SK-N-SH treated with all-trans-retinoic acid at 6 μM for 48 hours (cell line): ENCODE measurements at regions not wholly inside any gene's neighbourhood (a gene's known extent, or its start where the extent isn't known, plus 50 kb on each side); places are given as distances from the start of the nearest gene placed in this dataset.

ENCODE experiments used
- ATAC-seq: fragments of 200-7000 bp; cut with Tn5 transposase; 3 replicates; pipeline ENCODE4 v1.9.1; 2020; ENCODE audit warnings: mild to moderate bottlenecking, moderate library complexity
- BACH2 ChIP-seq: fragments of 250-450 bp; sonication (Bioruptor Pico); IDR thresholded peaks from 2 replicates; pipeline ENCODE4 v1.9.0; 2021; ENCODE audit warnings: mild to moderate bottlenecking, borderline replicate concordance
- CSDC2 ChIP-seq: fragments of 250-450 bp; sonication (Bioruptor Pico); IDR thresholded peaks from 2 replicates; pipeline ENCODE4 v1.5.0; 2020; ENCODE audit warnings: mild to moderate bottlenecking, moderate library complexity
- ESRRG ChIP-seq: fragments of 250-450 bp; sonication (Bioruptor Pico); IDR thresholded peaks from 2 replicates; pipeline ENCODE4 v1.6.1; 2021; ENCODE audit warnings: mild to moderate bottlenecking
- GLIS3 ChIP-seq: fragments of 250-450 bp; sonication (Bioruptor Pico); IDR thresholded peaks from 2 replicates; pipeline ENCODE4 v1.5.0; 2020; ENCODE audit warnings: mild to moderate bottlenecking, moderate library complexity
- ISL1 ChIP-seq: fragments of 250-450 bp; sonication (Bioruptor Pico); IDR thresholded peaks from 2 replicates; pipeline ENCODE4 v2.1.2; 2022; ENCODE audit warnings: mild to moderate bottlenecking, moderate library complexity
- OSR1 ChIP-seq: fragments of 250-450 bp; sonication (Bioruptor Pico); IDR thresholded peaks from 2 replicates; pipeline ENCODE4 v1.8.0; 2022; ENCODE audit warnings: moderate library complexity, mild to moderate bottlenecking, inconsistent platforms
- PPARA ChIP-seq: fragments of 250-450 bp; sonication (Bioruptor Pico); IDR thresholded peaks from 2 replicates; pipeline ENCODE4 v1.5.0; 2020; ENCODE audit warnings: mild to moderate bottlenecking, borderline replicate concordance
- RARB ChIP-seq: fragments of 250-450 bp; sonication (Bioruptor Pico); IDR thresholded peaks from 2 replicates; pipeline ENCODE4 v1.8.0; 2021; ENCODE audit warnings: mild to moderate bottlenecking, moderate library complexity
- SNAI2 ChIP-seq: fragments of 250-450 bp; sonication (Bioruptor Pico); IDR thresholded peaks from 2 replicates; pipeline ENCODE4 v1.5.0; 2020; ENCODE audit warnings: mild to moderate bottlenecking, moderate library complexity
- TCF4 ChIP-seq: fragments of 250-450 bp; sonication (Bioruptor Pico); IDR thresholded peaks from 2 replicates; pipeline ENCODE4 v1.8.0; 2021; ENCODE audit warnings: mild to moderate bottlenecking, moderate library complexity, borderline replicate concordance
- TOX ChIP-seq: fragments of 250-450 bp; sonication (Bioruptor Pico); IDR thresholded peaks from 2 replicates; pipeline ENCODE4 v1.8.0; 2021; ENCODE audit warnings: mild to moderate bottlenecking, moderate library complexity, borderline replicate concordance
- ZC3H10 ChIP-seq: fragments of 250-450 bp; sonication (Bioruptor Pico); IDR thresholded peaks from 2 replicates; pipeline ENCODE4 v1.5.1; 2021; ENCODE audit warnings: mild to moderate bottlenecking, moderate library complexity
- ZFP3 ChIP-seq: fragments of 250-450 bp; sonication (Bioruptor Pico); IDR thresholded peaks from 2 replicates; pipeline ENCODE4 v1.5.0; 2020; ENCODE audit warnings: mild to moderate bottlenecking, moderate library complexity
- ZFP30 ChIP-seq: fragments of 450-650 bp; formaldehyde crosslinking; IDR thresholded peaks from 2 replicates; pipeline ENCODE4 v1.5.0; 2022; ENCODE audit warnings: mild to moderate bottlenecking, moderate library complexity
- ZNF565 ChIP-seq: fragments of 450-650 bp; formaldehyde crosslinking; conservative IDR thresholded peaks from 2 replicates; pipeline ENCODE4 v1.5.0; 2020; ENCODE audit warnings: low read depth, mild to moderate bottlenecking, moderate library complexity
- ZNF70 ChIP-seq: fragments of 450-650 bp; formaldehyde crosslinking; IDR thresholded peaks from 2 replicates; pipeline ENCODE4 v1.5.0; 2020; ENCODE audit warnings: mild to moderate bottlenecking, moderate library complexity
- ZNF8 ChIP-seq: fragments of 450-650 bp; formaldehyde crosslinking; IDR thresholded peaks from 2 replicates; pipeline ENCODE4 v1.5.0; 2020; ENCODE audit warnings: mild to moderate bottlenecking, moderate library complexity
- TF ChIP-seq, protein P1 (sequence below): fragments of 250-450 bp; sonication (Bioruptor Pico); IDR thresholded peaks from 2 replicates; pipeline ENCODE4 v1.5.1; 2021; ENCODE audit warnings: mild to moderate bottlenecking, moderate library complexity
- TF ChIP-seq, protein P2 (sequence below): fragments of 250-450 bp; sonication (Bioruptor Pico); IDR thresholded peaks from 2 replicates; pipeline ENCODE4 v1.8.0; 2020; ENCODE audit warnings: mild to moderate bottlenecking, moderate library complexity, borderline replicate concordance
- TF ChIP-seq, protein P3 (sequence below): fragments of 250-450 bp; sonication (Bioruptor Pico); IDR thresholded peaks from 2 replicates; pipeline ENCODE4 v1.5.1; 2020; ENCODE audit warnings: low read depth, mild to moderate bottlenecking, moderate library complexity
- TF ChIP-seq, protein P4 (sequence below): fragments of 250-450 bp; sonication (Bioruptor Pico); IDR thresholded peaks from 2 replicates; pipeline ENCODE4 v1.5.0; 2020; ENCODE audit warnings: mild to moderate bottlenecking, moderate library complexity

DNA sequence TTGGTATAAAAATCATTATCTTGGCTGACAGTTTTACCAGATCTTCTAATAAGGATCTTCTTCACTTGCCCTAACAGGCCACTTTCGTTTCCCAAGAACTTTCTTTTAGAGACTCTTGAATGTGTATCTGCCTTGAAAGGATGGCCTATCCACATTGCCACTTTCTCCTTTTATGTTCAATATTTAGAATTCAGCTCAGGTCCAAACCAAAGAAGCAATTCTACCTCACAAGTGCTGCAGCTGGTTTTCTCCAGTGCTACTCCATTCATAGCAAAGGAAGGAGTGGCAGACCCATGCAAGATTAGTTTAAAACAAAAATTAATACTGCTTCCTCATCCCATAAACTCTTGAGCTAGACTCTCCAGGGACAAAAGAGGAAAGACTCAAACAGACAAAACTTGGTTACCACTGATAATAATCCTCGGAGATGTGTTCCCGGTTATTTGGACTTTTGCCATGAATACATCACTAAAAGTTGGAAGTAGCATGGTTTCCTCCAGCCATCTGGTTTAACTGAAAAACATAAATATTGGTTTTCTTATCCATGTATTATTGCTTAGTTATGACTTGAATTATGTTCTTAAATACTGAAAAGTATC is 401.8 kb downstream of the PABPC4L start:
- TF ChIP-seq PPARA (CRISPR knock-in tag) (no peak), RARB (CRISPR knock-in tag) (no peak), GLIS3 (no peak), ESRRG (CRISPR knock-in tag) (no peak), TOX (CRISPR knock-in tag) (no peak), ZNF70 (no peak), BACH2 (no peak), CSDC2 (CRISPR knock-in tag) (no peak)
- no peak for ATAC-seq

DNA sequence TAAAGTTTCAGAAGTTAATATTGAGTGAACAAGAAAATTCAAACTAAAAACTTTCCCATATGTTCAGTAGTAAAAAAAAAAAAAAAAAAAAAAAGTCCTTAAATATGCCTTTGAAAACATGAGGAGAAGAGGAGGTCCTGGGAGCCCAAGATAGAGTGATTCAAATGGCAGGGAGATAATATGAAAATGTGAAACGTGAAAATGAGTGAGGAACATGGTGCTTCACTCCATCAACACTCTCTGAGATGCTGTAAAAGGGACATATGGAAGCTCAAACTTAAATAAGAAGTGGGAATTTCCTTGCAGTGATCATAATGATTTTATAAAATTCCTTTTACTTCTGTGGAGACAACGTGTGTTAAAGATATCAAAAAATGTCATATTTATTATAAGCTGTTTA is 423.9 kb downstream of the PABPC4L start:
- TF ChIP-seq ZFP30 (CRISPR knock-in tag) (no peak), GLIS3 (no peak), ZNF565 (CRISPR knock-in tag) (no peak)
- no peak for ATAC-seq

DNA sequence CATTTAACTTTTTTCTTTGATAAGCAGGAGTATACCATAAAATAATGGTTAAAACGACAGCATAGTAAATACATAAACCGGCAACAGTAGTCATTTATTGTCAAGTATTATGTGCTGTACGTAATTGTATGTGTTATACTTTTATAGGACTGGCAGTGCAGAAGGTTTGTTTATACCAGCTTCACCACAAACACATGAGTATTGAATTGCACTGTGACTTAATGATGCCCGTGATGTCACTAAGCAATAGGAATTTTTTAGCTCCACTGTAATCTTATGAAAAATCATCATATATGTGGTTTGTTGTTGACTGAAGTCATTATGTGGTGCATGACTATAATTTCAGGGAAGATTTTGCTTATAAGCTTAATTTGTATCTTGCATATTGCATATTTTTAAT is 424.6 kb downstream of the PABPC4L start:
- TF ChIP-seq, protein P1, sequence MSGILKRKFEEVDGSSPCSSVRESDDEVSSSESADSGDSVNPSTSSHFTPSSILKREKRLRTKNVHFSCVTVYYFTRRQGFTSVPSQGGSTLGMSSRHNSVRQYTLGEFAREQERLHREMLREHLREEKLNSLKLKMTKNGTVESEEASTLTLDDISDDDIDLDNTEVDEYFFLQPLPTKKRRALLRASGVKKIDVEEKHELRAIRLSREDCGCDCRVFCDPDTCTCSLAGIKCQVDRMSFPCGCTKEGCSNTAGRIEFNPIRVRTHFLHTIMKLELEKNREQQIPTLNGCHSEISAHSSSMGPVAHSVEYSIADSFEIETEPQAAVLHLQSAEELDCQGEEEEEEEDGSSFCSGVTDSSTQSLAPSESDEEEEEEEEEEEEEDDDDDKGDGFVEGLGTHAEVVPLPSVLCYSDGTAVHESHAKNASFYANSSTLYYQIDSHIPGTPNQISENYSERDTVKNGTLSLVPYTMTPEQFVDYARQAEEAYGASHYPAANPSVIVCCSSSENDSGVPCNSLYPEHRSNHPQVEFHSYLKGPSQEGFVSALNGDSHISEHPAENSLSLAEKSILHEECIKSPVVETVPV (CRISPR knock-in tag): no peak
- TF ChIP-seq BACH2 (no peak), OSR1 (CRISPR knock-in tag) (no peak), ZNF70 (no peak)
- TF ChIP-seq, all 23 proteins: peak for 0
- no peak for ATAC-seq

DNA sequence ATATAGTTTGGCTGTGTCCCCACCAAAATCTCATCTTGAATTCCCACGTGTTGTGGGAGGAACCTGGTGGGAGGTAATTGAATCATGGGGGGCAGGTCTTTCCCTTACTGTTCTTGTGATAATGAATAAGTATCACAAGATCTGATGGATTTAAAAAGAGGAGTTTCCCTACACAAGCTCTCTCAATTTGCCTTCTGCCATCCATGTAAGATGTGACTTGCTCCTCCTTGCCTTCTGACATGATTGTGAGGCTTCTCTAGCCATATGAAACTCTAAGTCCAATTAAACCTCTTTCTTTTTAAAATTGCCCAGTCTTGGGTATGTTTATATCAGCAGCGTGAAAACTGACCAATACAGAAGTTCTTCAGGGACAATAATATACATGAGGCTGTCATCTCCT is 425.1 kb downstream of the PABPC4L start:
- ATAC-seq: no peak
- TF ChIP-seq ISL1 (no peak), TCF4 (no peak), RARB (CRISPR knock-in tag) (no peak), TOX (CRISPR knock-in tag) (no peak), ZNF8 (CRISPR knock-in tag) (no peak)
- TF ChIP-seq, protein P1 (CRISPR knock-in tag): no peak
- TF ChIP-seq, protein P2, sequence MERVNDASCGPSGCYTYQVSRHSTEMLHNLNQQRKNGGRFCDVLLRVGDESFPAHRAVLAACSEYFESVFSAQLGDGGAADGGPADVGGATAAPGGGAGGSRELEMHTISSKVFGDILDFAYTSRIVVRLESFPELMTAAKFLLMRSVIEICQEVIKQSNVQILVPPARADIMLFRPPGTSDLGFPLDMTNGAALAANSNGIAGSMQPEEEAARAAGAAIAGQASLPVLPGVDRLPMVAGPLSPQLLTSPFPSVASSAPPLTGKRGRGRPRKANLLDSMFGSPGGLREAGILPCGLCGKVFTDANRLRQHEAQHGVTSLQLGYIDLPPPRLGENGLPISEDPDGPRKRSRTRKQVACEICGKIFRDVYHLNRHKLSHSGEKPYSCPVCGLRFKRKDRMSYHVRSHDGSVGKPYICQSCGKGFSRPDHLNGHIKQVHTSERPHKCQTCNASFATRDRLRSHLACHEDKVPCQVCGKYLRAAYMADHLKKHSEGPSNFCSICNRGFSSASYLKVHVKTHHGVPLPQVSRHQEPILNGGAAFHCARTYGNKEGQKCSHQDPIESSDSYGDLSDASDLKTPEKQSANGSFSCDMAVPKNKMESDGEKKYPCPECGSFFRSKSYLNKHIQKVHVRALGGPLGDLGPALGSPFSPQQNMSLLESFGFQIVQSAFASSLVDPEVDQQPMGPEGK (CRISPR knock-in tag): no peak

DNA sequence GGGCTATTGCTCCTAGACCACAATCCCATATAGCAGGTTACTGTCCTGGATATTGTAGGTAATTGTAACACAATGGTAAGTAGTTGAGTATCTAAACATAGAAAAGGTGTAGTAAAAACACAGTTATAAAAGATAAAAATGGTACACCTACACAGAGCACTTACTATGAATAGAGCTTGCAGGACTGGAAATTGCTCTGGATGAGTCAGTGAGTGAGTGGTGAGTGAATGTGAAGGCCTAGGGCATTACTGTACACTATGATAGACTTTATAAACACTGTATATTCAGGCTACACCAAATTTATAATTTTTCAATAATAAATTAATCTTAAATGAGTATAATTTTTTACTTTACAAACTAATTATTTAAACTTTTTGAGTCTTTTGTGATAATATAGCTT is 425.7 kb downstream of the PABPC4L start:
- TF ChIP-seq ZFP30 (CRISPR knock-in tag) (no peak), SNAI2 (CRISPR knock-in tag) (no peak), TCF4 (no peak), ZNF565 (CRISPR knock-in tag) (no peak), OSR1 (CRISPR knock-in tag) (no peak)
- no peak for ATAC-seq

DNA sequence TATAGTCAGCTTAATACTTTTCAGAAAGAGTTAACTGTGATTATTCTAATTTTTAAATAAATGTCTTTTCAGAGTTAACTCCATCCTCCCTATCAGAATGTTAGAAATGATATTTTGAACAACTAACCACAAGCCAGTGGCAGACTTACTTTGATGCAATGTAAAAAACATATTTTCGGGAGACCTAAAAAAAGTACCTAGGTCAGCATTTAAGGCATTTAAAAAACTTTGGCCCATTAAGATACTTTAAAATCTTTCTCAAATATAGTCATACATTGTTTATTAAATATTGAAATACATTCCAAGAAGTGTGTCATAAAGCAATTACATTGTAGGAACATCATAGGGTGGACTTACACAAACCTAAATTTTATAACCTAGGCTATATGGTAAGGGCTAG is 426.1 kb downstream of the PABPC4L start:
- no peak for ATAC-seq
- TF ChIP-seq ZFP3 (CRISPR knock-in tag) (no peak), SNAI2 (CRISPR knock-in tag) (no peak), ZC3H10 (no peak), ZNF565 (CRISPR knock-in tag) (no peak), ZNF8 (CRISPR knock-in tag) (no peak), PPARA (CRISPR knock-in tag) (no peak), GLIS3 (no peak), ESRRG (CRISPR knock-in tag) (no peak)
- TF ChIP-seq, protein P3, sequence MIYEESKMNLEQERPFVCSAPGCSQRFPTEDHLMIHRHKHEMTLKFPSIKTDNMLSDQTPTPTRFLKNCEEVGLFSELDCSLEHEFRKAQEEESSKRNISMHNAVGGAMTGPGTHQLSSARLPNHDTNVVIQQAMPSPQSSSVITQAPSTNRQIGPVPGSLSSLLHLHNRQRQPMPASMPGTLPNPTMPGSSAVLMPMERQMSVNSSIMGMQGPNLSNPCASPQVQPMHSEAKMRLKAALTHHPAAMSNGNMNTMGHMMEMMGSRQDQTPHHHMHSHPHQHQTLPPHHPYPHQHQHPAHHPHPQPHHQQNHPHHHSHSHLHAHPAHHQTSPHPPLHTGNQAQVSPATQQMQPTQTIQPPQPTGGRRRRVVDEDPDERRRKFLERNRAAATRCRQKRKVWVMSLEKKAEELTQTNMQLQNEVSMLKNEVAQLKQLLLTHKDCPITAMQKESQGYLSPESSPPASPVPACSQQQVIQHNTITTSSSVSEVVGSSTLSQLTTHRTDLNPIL (CRISPR knock-in tag): no peak
- TF ChIP-seq, protein P4, sequence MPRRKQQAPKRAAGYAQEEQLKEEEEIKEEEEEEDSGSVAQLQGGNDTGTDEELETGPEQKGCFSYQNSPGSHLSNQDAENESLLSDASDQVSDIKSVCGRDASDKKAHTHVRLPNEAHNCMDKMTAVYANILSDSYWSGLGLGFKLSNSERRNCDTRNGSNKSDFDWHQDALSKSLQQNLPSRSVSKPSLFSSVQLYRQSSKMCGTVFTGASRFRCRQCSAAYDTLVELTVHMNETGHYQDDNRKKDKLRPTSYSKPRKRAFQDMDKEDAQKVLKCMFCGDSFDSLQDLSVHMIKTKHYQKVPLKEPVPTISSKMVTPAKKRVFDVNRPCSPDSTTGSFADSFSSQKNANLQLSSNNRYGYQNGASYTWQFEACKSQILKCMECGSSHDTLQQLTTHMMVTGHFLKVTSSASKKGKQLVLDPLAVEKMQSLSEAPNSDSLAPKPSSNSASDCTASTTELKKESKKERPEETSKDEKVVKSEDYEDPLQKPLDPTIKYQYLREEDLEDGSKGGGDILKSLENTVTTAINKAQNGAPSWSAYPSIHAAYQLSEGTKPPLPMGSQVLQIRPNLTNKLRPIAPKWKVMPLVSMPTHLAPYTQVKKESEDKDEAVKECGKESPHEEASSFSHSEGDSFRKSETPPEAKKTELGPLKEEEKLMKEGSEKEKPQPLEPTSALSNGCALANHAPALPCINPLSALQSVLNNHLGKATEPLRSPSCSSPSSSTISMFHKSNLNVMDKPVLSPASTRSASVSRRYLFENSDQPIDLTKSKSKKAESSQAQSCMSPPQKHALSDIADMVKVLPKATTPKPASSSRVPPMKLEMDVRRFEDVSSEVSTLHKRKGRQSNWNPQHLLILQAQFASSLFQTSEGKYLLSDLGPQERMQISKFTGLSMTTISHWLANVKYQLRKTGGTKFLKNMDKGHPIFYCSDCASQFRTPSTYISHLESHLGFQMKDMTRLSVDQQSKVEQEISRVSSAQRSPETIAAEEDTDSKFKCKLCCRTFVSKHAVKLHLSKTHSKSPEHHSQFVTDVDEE (CRISPR knock-in tag): no peak
- TF ChIP-seq, protein P1 (CRISPR knock-in tag): no peak
